Endothelial cell of umbilical vein (primary cell): ENCODE measurements at regions not wholly inside any gene's neighbourhood (a gene's known extent, or its start where the extent isn't known, plus 50 kb on each side); places are given as distances from the start of the nearest gene placed in this dataset.

Source experiments
- BruUV-seq: library from RNA; stranded (reverse); fragments of 400-500 nt; replicated peaks from 2 replicates; lab custom pipeline; 2021; lab: Mats Ljungman, UMichigan
- CTCF ChIA-PET: fragments of 300-600, 350-600 bp; sonication (Branson Sonifier 250); formaldehyde crosslinking; loops from one replicate; lab custom pipeline; 2021; ENCODE audit warnings: antibody characterized with exemption, inconsistent platforms; lab: Charles Lee
- POLR2A ChIA-PET: fragments of 300-600, 350-600 bp; sonication (Branson Sonifier 250); formaldehyde crosslinking; loops from one replicate; lab custom pipeline; 2021; ENCODE audit warnings: antibody characterized with exemption, inconsistent platforms; lab: Charles Lee
- DNase-seq: peaks from one replicate; pipeline ENCODE4 v3.0.0-alpha.2; 2011; ENCODE audit warnings: low read depth, low spot score
- FAIRE-seq: peaks from 2 replicates; lab custom pipeline; 2011; peaks lifted over from hg19 to GRCh38; lab: Jason Lieb, UNC
- H2AFZ ChIP-seq: 2 replicates; pipeline ENCODE4 v1.6.0; 2012; ENCODE audit warnings: low read depth, low read length, control low read depth, inconsistent platforms
- H3K27ac ChIP-seq: 2 replicates; pipeline ENCODE4 v1.5.1; 2011; ENCODE audit warnings: low read depth, mild to moderate bottlenecking, control low read depth, low read length, moderate library complexity; ENCODE audit not compliant: insufficient read depth
- H3K27me3 ChIP-seq, 2 experiments: 2 replicates each; pipeline versions ENCODE4 v1.6.0 to v1.6.1; 2011; ENCODE audit warnings: low read length in 2 of 2, mixed read lengths in 1 of 2; ENCODE audit not compliant: control insufficient read depth in 2 of 2, insufficient read depth in 2 of 2
- H3K36me3 ChIP-seq, 2 experiments: 2 replicates in 1 of 2; 3 replicates in 1 of 2; pipeline ENCODE4 v1.5.1; 2011; ENCODE audit warnings: low read length in 2 of 2, mild to moderate bottlenecking in 1 of 2, moderate library complexity in 1 of 2; ENCODE audit not compliant: control insufficient read depth in 2 of 2, insufficient read depth in 2 of 2; ENCODE audit errors: extremely low read depth in 1 of 2
- H3K4me1 ChIP-seq: 3 replicates; pipeline ENCODE4 v1.5.1; 2011; ENCODE audit warnings: mild to moderate bottlenecking, low read length; ENCODE audit not compliant: control insufficient read depth, insufficient read depth; ENCODE audit errors: extremely low read depth
- H3K4me2 ChIP-seq: 2 replicates; pipeline ENCODE4 v1.6.1; 2011; ENCODE audit warnings: low read length, control low read depth, mixed read lengths; ENCODE audit not compliant: insufficient read depth
- H3K4me3 ChIP-seq, 3 experiments: fragments of 200-600 bp in 1 of 3; sonication (generic), shearing (Covaris generic) in 1 of 3; replicated peaks in 1 of 3; 2 replicates each; pipeline ENCODE4 v1.5.1; 2011 to 2016; ENCODE audit warnings: control low read depth in 3 of 3, low read length in 3 of 3, mild to moderate bottlenecking in 2 of 3, inconsistent platforms in 1 of 3, low read depth in 1 of 3, moderate library complexity in 1 of 3; ENCODE audit not compliant: insufficient read depth in 1 of 3
- H3K79me2 ChIP-seq: 2 replicates; pipeline ENCODE4 v1.6.0; 2012; ENCODE audit warnings: low read length, inconsistent platforms; ENCODE audit not compliant: control insufficient read depth, insufficient read depth
- H3K9ac ChIP-seq: replicated peaks from 2 replicates; pipeline ENCODE3; 2011; ENCODE audit warnings: low read length, control low read depth; ENCODE audit not compliant: insufficient read depth; ENCODE audit errors: extremely low read depth
- H3K9me1 ChIP-seq: replicated peaks from 3 replicates; pipeline ENCODE4 v1.6.0; 2011; ENCODE audit warnings: mild to moderate bottlenecking, low read length; ENCODE audit not compliant: control insufficient read depth, insufficient read depth; ENCODE audit errors: extremely low read depth
- H3K9me3 ChIP-seq: replicated peaks from 2 replicates; pipeline ENCODE4 v1.5.1; 2012; ENCODE audit warnings: low read length, inconsistent platforms; ENCODE audit not compliant: control insufficient read depth, insufficient read depth
- H4K20me1 ChIP-seq: replicated peaks from 2 replicates; pipeline ENCODE3; 2011; ENCODE audit warnings: mild to moderate bottlenecking, low read length; ENCODE audit not compliant: control insufficient read depth, insufficient read depth; ENCODE audit errors: extremely low read depth
- CTCF ChIP-seq, 2 donors: IDR thresholded peaks; 1 replicate in 1 of 2; 2 replicates in 1 of 2; pipeline ENCODE4 v1.5.1; 2011; ENCODE audit warnings: low read length in 2 of 2, mild to moderate bottlenecking in 2 of 2, moderate library complexity in 2 of 2, control low read depth in 1 of 2, inconsistent platforms in 1 of 2, low read depth in 1 of 2; ENCODE audit not compliant: insufficient read depth in 1 of 2; ENCODE audit errors: extremely low read depth in 1 of 2
- EZH2 ChIP-seq: IDR thresholded peaks from 2 replicates; pipeline ENCODE4 v1.6.1; 2012; ENCODE audit warnings: borderline replicate concordance, low read depth, mild to moderate bottlenecking, moderate library complexity, low read length, inconsistent platforms; ENCODE audit not compliant: severe bottlenecking
- FOS ChIP-seq: IDR thresholded peaks from 2 replicates; pipeline ENCODE4 v1.6.1; 2011; ENCODE audit warnings: mild to moderate bottlenecking, low read length, moderate library complexity, borderline replicate concordance; ENCODE audit not compliant: insufficient read depth
- GATA2 ChIP-seq: IDR thresholded peaks from 2 replicates; pipeline ENCODE4 v1.7.0; 2011; ENCODE audit warnings: low read depth, mild to moderate bottlenecking, moderate library complexity, mixed read lengths, low read length; ENCODE audit not compliant: insufficient read length, insufficient read depth
- JUN ChIP-seq: IDR thresholded peaks from 2 replicates; pipeline ENCODE4 v1.6.1; 2011; ENCODE audit warnings: borderline replicate concordance, low read depth; ENCODE audit not compliant: insufficient read length, insufficient read depth
- MAX ChIP-seq: IDR thresholded peaks from 2 replicates; pipeline ENCODE4 v1.6.1; 2011; ENCODE audit not compliant: insufficient read depth, insufficient read length
- MYC ChIP-seq: IDR thresholded peaks from one replicate; pipeline ENCODE4 v1.6.1; 2011; ENCODE audit warnings: mild to moderate bottlenecking, low read depth, low read length
- POLR2A ChIP-seq: IDR thresholded peaks from 2 replicates; pipeline ENCODE4 v1.6.1; 2012; ENCODE audit warnings: low read depth, mild to moderate bottlenecking, control low read depth, low read length
- POLR2AphosphoS5 ChIP-seq: IDR thresholded peaks from 2 replicates; pipeline ENCODE4 v1.6.1; 2012; ENCODE audit warnings: low read depth, mild to moderate bottlenecking, control low read depth, low read length, moderate library complexity; ENCODE audit not compliant: insufficient read depth
- dilution Hi-C: fragments of 300-500 bp; cut with MboI; formaldehyde crosslinking; loops from one replicate; pipeline ENCODE4 v1.15.0; 2019; ENCODE audit warnings: low sequenced_read_pairs; ENCODE audit not compliant: extremely low pct_ligation_motif_present
- intact Hi-C: fragments of 100-400 bp; cut with micrococcal nuclease; formaldehyde crosslinking; loops from one replicate; pipeline ENCODE4 v1.10.0; 2022

GRCh38 chr15:47897525-47897924 lies 180.2 kb downstream of the SEMA6D start:
- H3K4me1 ChIP-seq, result no peaks in the 10 kb centered on the region
- FAIRE-seq, result no peak
- CTCF ChIA-PET, result no interaction called here
- no TSS peak for BruUV-seq
- H3K4me3 ChIP-seq, result no peak overlapping the region
- no peak for DNase-seq
- no peaks in the 10 kb centered on the region for H3K36me3 ChIP-seq
- no peaks in the 10 kb centered on the region for H4K20me1 ChIP-seq
- H3K9me1 ChIP-seq, result no peaks in the 10 kb centered on the region
- no peak overlapping the region for H3K9ac ChIP-seq
- no peaks in the 10 kb centered on the region for H3K79me2 ChIP-seq
- TF ChIP-seq MYC (no peak), CTCF (IDR thresholded peaks at IDR 0.05; ENCODE audit: extremely low read depth in 1 of 2, insufficient read depth in 1 of 2, low read depth in 1 of 2, low read length in 2 of 2) (no peak), POLR2A (no peak), FOS (no peak), MAX (no peak), EZH2 (no peak), POLR2AphosphoS5 (no peak), GATA2 (no peak), JUN (no peak)
- H3K27ac ChIP-seq, result no peak overlapping the region
- dilution Hi-C loops (no loop called here), intact Hi-C loops (no loop called here)
- no peak overlapping the region for H2AFZ ChIP-seq
- POLR2A ChIA-PET, result no interaction called here
- H3K4me2 ChIP-seq, result no peak overlapping the region
- H3K27me3 ChIP-seq, result no peaks in the 10 kb centered on the region
- no peaks in the 10 kb centered on the region for H3K9me3 ChIP-seq
